T47D (cell line): ENCODE measurements at regions not wholly inside any gene's neighbourhood (a gene's known extent, or its start where the extent isn't known, plus 50 kb on each side); places are given as distances from the start of the nearest gene placed in this dataset.

ENCODE experiments used
- DNase-seq, 2 experiments: peaks; one replicate each; pipeline versions ENCODE4 v3.0.0 to v3.0.0-alpha.2; 2011 to 2012; ENCODE audit warnings: low read depth in 1 of 2, low spot score in 1 of 2
- JUND ChIP-seq: IDR thresholded peaks from 2 replicates; pipeline ENCODE4 v1.6.1; 2012; ENCODE audit warnings: low read depth
- in situ Hi-C: cut with HindIII; loops from 2 replicates; pipeline ENCODE4 v1.10.0; 2016; ENCODE audit warnings: low sequenced_read_pairs, low pct_unique_long_range_greater_than_20kb

DNA sequence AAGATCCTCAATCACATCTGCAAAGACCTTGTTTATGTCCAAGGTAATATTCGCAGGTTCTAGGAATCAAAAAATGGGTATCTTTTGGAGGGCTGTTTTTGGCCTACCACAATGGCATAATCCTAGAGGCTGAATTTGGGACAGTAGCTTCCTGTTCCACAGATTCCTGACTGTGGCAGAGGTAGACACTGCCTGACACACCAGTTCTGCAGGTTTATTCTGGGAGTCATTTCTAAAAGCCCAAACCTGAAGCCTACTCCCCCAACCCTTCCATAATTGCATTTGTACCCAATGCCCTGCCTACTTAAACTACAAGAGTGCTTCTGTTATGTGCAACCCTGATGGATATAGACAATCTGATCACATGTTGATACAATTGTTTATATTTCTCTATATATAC lies 378.9 kb downstream of the PCNX1 start:
- peak; percentile 20 to 68 for DNase-seq
- no peak for TF ChIP-seq JUND

DNA sequence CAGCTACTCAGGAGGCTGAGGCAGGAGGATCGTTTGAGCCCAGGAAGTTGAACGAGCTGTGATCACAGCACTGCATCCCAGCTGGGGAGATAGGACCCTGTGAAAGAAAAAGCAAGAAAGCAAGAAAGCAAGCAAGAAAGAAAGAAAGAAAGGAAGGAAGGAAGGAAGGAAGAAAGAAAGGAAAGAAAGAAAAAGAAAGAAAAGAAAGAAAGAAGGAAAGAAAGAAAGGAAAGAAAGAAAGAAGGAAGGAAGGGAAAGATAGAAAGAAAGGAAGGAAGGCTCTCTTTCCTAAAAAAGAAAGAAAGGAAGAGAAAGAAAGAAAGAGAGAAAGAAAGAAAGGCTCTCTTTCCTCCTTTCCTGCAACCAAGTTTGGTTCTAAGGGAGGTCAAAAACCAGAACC lies 380.3 kb downstream of the PCNX1 start:
- in situ Hi-C loops = no loop called here
- no peak for TF ChIP-seq JUND
- DNase-seq = no peak

More for the DNA sequence above, 378.9 kb downstream of the PCNX1 start:
- in situ Hi-C loops = no loop called here

DNA sequence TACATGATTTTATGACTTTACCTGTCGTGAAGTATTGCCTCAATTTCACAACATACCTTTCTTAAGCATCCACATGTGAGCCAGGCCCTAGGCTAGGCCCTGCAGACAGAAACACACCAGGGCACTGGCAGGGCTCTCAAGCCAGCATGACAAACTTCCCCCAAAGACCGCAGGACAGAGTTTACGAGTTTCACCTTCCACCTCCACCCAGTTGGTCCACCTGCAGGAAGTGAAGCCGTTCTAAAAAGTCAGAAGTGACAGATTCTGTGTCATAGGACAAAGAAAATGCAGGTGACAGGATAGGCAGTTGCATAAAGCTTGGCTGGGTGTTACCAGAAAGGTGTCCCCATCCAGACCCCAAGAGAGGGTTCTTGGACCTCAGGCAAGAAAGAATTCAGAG lies 382.3 kb downstream of the PCNX1 start:
- in situ Hi-C loops = no loop called here
- no peak for TF ChIP-seq JUND
- DNase-seq = no peak

DNA sequence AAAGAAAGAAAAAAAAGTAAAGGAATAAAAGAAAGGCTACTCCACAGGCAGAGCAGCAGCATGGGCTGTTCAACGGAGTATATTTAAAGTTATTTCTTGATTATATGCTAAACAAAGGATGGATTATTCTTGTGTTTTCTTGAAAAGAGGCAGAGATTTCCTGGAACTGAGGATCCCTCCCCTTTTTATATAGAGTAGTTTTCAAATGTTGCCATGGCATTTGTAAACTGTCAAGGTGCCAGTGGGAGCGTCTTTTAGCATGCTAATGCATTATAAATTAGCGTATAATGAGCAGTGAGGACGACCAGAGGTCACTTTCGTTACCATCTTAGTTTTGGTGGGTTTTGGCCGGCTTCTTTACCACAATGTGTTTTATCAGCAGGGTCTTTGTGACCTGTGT lies 383.0 kb downstream of the PCNX1 start:
- in situ Hi-C loops = no loop called here
- no peak for DNase-seq
- TF ChIP-seq JUND = no peak

DNA sequence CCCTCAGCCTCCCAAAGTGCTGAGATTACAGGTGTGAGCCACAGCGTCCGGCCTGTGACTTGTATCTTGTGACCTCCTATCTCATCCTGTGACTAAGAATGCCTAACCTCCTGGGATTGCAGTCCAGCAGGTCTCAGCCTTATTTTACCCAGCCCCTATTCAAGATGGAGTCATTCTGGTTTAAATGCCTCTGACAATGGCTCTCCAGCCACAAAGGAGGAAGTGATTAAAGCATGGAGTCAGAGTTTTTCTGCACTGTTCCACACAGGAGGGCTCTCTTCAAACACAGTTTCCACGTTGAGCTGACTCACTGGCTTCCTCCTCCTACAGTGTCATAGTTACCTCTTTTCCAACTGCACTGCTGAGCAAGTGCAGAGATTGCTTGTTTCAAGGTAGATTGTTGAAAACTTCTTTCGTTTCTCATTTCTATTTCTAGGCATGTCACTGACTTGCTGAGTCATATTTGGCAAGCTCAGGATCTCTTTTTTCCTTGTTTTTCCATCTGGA lies 383.8 kb downstream of the PCNX1 start:
- in situ Hi-C loops = no loop called here
- DNase-seq = no peak
- TF ChIP-seq JUND = no peak

DNA sequence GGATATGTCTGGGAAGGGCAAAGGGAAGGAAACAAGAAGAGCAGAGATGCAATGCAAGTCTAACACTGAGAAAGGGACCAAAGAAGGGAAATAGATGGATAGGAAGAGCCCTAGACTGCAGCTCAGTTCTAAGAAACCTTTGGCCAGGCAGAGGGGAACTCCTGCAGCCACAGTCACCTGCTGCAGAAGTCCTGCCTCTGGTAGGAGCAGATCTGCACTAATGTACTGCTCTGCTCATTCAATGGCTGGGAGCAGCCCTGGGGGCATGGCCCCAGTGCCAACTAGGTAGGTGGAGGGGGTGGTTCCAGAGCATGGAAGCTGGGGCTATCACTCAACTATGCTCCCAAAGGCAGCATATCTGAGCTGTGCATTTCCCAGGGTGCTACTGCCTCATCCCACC lies 388.9 kb downstream of the PCNX1 start:
- no peak for DNase-seq
- TF ChIP-seq JUND = no peak
- in situ Hi-C loops = no loop called here

DNA sequence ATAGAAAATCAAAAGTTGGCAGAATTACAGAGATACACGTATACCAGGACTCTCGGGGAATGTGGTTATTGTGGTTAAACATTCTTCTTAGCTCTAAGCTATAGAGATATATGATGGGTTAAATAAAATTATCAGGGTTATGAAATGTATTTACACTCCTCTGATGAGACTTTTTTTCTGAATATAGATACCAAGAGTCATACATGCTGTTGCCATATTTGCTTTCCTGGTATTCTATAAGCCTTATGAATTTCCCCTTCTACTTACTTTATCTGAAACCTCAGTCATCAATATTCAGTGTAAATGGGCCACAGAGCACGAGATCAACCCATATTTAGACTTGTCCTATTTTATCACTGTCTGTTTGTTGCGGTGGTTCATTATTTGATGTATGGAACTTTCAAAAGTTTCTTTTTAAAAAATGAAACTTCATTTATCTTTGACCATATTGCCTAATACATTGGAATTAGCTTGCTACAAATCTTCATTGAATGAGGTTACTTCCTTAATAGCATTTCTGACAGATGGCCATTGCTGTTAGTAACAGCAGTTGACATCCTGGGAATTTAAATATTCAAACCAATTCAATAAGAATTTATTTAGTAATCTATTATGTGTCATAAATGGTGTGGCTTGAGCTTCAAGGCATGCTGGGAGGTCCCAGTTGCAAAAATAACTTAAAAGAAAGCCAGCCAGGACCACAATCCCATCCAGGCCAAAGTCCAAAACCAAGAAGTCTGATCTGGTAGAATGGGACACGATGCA lies 393.5 kb downstream of the PCNX1 start:
- in situ Hi-C loops = no loop called here
- DNase-seq = no peak

DNA sequence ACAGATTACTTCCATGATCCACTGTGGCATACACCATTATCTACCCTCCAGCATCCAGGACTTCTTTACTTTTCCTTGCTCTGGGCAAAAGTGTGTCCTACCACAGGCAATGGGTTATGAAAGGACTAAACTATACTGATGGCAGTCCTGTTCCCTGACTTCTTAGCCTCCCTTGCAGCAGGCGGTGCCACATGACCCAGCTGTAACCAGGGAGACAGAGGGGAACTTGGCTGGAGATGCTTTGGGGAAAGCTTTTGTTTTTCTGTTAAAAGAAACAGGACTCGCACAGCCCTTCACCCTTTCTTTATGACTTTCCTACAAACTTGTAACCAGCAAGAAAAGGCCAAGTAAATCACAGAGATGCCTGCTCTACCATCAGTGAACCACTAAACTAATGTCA lies 394.4 kb downstream of the PCNX1 start:
- in situ Hi-C loops = no loop called here
- DNase-seq = no peak
- TF ChIP-seq JUND = no peak

More for the DNA sequence above, 393.5 kb downstream of the PCNX1 start:
- no peak for TF ChIP-seq JUND

DNA sequence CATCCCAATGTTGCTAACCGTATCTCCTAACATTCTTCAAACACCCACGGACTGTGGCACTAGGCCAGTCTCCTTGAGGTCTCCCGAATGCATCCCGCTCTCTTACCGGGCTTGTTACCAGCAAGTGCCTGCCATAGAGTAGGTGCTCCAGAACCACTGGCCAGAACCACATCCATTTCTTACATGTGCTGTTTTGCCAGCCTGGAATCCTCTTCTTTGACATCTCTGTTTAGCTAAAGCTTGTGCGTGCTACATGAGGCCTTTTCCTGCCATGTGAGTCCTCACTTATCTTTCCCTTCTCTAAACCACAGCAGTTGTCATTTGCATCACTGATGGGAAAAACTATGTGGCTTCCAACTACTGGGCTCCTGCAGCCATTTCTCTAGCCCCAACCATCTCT lies 397.4 kb downstream of the PCNX1 start:
- no peak for TF ChIP-seq JUND
- in situ Hi-C loops = no loop called here
- no peak for DNase-seq

DNA sequence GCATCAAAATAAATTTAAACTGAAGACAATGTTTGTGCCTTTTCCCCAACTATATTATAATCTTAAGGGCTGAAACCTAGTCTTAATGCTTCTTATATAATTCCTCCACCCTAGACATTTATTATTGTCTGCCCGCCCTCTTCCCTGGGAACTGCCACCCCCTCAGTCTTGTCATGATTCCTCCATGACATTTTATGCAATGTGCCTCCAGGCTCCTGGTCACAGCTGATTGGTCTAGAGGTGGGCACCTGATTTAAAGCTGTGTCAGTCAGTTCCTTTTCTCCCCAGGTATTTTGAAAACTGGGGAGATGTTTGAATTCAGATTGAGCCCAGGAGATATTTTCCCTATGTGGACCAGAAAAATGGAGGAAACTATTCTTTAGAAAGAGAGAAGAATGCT lies 401.4 kb downstream of the PCNX1 start:
- TF ChIP-seq JUND = no peak
- in situ Hi-C loops = no loop called here
- DNase-seq = no peak

DNA sequence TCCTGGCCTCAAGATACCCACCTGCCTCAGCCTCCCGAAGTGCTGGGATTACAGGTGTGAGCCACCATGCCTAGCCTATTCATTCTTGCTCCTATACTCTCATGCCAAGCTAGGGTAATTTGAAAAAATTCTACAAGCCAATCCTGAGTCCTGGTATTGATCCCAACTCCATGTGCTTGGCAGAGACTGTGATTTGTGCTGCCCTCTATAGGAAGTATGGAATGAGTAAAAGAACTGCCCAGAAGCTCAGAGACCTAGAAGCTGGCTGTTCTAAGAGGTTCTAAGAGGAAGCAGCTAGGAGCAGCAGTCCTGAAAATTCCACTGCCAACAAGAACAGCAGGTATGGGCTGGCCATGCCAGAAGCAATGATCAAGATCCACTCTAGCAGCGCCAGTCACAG lies 402.5 kb downstream of the PCNX1 start:
- in situ Hi-C loops = no loop called here
- TF ChIP-seq JUND = no peak
- peak in 1 of 2 experiments; percentile 48 for DNase-seq

DNA sequence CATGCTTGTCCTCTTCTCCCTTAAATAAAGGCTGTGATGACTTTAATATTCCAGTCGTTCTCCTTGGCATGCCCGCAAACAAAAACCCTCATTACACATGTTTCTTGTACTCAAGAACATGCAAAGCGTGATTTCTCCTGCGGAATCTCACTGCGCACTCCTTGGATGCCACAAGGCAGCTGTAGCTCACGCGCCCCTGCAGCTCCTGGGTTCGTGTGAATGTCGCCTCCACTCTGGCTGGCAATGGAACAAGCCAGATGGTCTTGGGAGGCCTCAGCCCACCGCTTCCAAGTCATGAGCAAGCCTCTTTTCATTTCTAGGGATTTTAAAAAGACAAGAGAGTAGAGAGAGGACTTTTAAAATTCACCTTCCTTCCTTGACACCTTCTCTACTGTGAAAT lies 403.8 kb downstream of the PCNX1 start:
- in situ Hi-C loops = no loop called here
- DNase-seq = no peak
- TF ChIP-seq JUND = no peak

DNA sequence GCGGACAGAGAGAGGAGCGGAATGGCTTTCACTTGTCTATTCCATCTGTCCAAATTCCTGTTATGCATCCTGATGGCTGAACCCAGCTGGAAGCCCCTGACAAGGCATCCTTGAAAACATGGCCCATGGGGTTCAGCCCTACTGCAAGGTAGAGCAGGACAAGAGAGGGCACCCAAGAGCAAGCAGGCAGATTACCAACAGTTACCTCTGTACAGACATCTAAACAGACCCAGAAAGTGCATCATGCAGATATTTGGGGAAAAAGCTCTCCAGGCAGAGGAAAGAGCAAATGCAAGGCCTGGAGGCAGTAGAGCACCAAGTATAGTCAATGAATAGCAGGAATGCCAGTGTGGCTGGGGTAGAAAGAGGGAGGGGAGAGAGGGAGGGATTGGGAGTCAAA lies 407.5 kb downstream of the PCNX1 start:
- no peak for DNase-seq
- in situ Hi-C loops = no loop called here
- no peak for TF ChIP-seq JUND
